ENCODE measurements at regions not wholly inside any gene's neighbourhood (a gene's known extent, or its start where the extent isn't known, plus 50 kb on each side); places are given as distances from the start of the nearest gene placed in this dataset.

DNA sequence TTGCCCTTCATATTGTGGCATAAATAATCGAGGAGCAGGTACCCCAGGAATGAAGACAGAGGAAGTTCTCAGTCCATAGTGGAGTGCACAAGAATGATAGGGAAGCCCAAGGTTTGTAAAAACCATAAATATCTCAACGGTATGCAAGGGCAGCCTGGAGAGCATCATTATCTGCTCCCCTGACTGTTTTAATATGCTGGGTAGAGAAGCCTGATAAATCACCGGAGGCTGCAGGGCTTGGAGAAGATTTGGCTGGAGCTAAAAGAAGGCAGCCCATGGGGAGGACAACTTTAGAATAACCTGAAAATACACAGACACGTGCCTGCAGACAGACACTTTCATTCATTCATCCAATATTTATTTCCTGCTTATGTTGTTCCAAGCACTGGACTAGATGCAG is 205.2 kb upstream of the RPL38 start:
- H3K9ac ChIP-seq (ENCODE audit: low read length in 5 of 5), result no peak overlapping the region
- H3K4me1 ChIP-seq (ENCODE audit: control insufficient read depth in 5 of 5, insufficient read depth in 5 of 5, low read length in 5 of 5), result peaks cover 0 to 5% (median 0%) of the 10 kb centered on the region in 5 donors
- H3K27me3 ChIP-seq (ENCODE audit: control insufficient read depth in 5 of 5, insufficient read depth in 4 of 5, low read length in 5 of 5), result peaks cover 5 to 35% (median 19%) of the 10 kb centered on the region in 5 donors
- H3K4me3 ChIP-seq (ENCODE audit: low read depth in 1 of 5, low read length in 5 of 5), result no peak overlapping the region
- H3K9me3 ChIP-seq (ENCODE audit: control insufficient read depth in 5 of 5, low read length in 5 of 5), result no peaks in the 10 kb centered on the region
- no peaks in the 10 kb centered on the region for H3K36me3 ChIP-seq (ENCODE audit: control insufficient read depth in 5 of 5, insufficient read depth in 5 of 5, low read length in 5 of 5)
- H3K27ac ChIP-seq (ENCODE audit: low read depth, low read length), result no peak overlapping the region

DNA sequence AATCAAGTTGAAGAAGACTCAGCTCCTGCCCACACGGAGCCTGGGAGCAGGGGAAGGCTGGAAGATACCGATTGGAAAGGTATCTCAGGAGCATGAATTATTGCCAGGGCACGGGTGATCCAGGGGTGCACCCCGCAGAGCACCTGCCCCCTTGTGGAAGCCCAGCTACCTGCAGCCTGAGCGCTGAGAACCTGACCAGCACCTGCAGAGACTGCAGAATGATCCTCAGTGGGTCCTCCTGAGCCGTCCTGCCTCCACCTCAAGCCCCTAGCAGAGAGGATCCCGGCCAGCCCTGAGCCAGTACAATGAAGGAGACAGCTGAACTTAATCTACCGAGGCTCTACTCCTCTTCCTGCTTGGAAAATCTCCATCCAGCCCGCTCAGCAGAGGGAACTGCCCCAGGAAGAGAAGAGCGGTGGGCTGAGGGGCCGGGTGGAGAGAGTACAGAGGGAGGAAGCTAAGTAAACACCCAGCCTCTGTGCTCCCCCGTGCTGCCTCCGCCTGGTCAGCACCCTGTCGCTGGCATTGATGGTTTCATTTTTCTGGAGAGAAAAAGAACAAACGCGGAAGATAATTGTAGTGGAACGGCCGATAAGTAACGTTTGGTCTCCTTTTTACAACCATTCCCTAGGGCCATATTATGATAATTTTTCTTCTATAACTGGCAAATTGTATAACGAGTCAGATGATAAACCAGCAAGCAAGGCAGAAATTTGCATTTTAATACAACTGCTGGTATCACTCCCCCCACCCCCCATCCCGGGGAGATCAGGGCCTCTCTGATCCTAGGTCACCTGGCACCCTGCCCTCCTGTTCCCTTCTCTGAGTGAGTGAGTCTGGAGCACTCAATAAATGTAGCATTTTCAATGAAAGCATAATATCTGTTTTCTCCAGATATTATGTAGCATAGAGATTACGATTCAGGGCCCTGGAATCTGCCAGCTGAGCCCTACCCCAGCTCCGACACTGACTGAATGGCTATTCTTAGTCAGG is 204.5 kb upstream of the RPL38 start:
- Histone ChIP-seq H3K9me3 (ENCODE audit: control insufficient read depth in 5 of 5, low read length in 5 of 5) (no peaks in the 10 kb centered on the region), H3K4me1 (ENCODE audit: control insufficient read depth in 5 of 5, insufficient read depth in 5 of 5, low read length in 5 of 5) (peaks cover 0 to 5% (median 0%) of the 10 kb centered on the region in 5 donors), H3K27me3 (ENCODE audit: control insufficient read depth in 5 of 5, insufficient read depth in 4 of 5, low read length in 5 of 5) (peaks cover 5 to 28% (median 14%) of the 10 kb centered on the region in 5 donors), H3K27ac (ENCODE audit: low read depth, low read length) (no peak overlapping the region), H3K36me3 (ENCODE audit: control insufficient read depth in 5 of 5, insufficient read depth in 5 of 5, low read length in 5 of 5) (no peaks in the 10 kb centered on the region), H3K4me3 (ENCODE audit: low read depth in 1 of 5, low read length in 5 of 5) (peak overlapping the region in 1 of 5 donors; percentile 11), H3K9ac (ENCODE audit: low read length in 5 of 5) (no peak overlapping the region)

GRCh38 chr17:74001145-74001544 is 202.3 kb upstream of the RPL38 start:
- Histone ChIP-seq H3K27me3 (ENCODE audit: control insufficient read depth in 5 of 5, insufficient read depth in 4 of 5, low read length in 5 of 5) (peaks cover 18 to 32% (median 23%) of the 10 kb centered on the region in 5 donors), H3K27ac (ENCODE audit: low read depth, low read length) (no peak overlapping the region), H3K4me3 (ENCODE audit: low read depth in 1 of 5, low read length in 5 of 5) (no peak overlapping the region), H3K4me1 (ENCODE audit: control insufficient read depth in 5 of 5, insufficient read depth in 5 of 5, low read length in 5 of 5) (peaks cover 0 to 5% (median 0%) of the 10 kb centered on the region in 5 donors), H3K9ac (ENCODE audit: low read length in 5 of 5) (no peak overlapping the region), H3K36me3 (ENCODE audit: control insufficient read depth in 5 of 5, insufficient read depth in 5 of 5, low read length in 5 of 5) (no peaks in the 10 kb centered on the region), H3K9me3 (ENCODE audit: control insufficient read depth in 5 of 5, low read length in 5 of 5) (no peaks in the 10 kb centered on the region)

- peaks cover 18 to 33% (median 29%) of the 10 kb centered on the region in 5 donors for H3K27me3 ChIP-seq (ENCODE audit: control insufficient read depth in 5 of 5, insufficient read depth in 4 of 5, low read length in 5 of 5)
- no peaks in the 10 kb centered on the region for H3K9me3 ChIP-seq (ENCODE audit: control insufficient read depth in 5 of 5, low read length in 5 of 5)
- H3K9ac ChIP-seq (ENCODE audit: low read length in 5 of 5), result no peak overlapping the region
- H3K36me3 ChIP-seq (ENCODE audit: control insufficient read depth in 5 of 5, insufficient read depth in 5 of 5, low read length in 5 of 5), result no peaks in the 10 kb centered on the region
- H3K4me1 ChIP-seq (ENCODE audit: control insufficient read depth in 5 of 5, insufficient read depth in 5 of 5, low read length in 5 of 5), result peaks cover 0 to 5% (median 0%) of the 10 kb centered on the region in 5 donors
- no peak overlapping the region for H3K4me3 ChIP-seq (ENCODE audit: low read depth in 1 of 5, low read length in 5 of 5)
- no peak overlapping the region for H3K27ac ChIP-seq (ENCODE audit: low read depth, low read length)
These were observed 201.2 kb upstream of the RPL38 start for GRCh38 chr17:74002241-74002640.

DNA sequence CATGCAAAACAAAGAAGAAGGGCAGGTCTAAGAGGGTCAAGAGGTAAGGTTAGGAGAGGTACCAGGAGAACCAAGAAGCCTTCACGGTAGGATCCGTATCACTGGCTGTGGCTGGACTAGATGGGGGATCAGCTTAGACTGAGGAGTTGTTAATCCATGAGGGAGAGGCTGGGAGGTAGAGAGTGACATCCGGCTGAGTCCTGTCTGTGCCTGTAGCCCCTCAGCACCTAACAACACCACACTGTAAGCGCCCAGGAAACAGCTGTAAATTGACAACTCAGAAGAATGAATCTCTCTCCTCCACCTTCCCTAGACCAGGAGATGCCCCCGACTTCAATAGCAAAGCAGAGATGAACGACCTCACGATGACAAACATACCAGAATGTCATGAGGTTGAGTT is 199.4 kb upstream of the RPL38 start:
- Histone ChIP-seq H3K4me1 (ENCODE audit: control insufficient read depth in 5 of 5, insufficient read depth in 5 of 5, low read length in 5 of 5) (no peaks in the 10 kb centered on the region), H3K36me3 (ENCODE audit: control insufficient read depth in 5 of 5, insufficient read depth in 5 of 5, low read length in 5 of 5) (no peaks in the 10 kb centered on the region), H3K27ac (ENCODE audit: low read depth, low read length) (no peak overlapping the region), H3K27me3 (ENCODE audit: control insufficient read depth in 5 of 5, insufficient read depth in 4 of 5, low read length in 5 of 5) (peaks cover 18 to 36% (median 28%) of the 10 kb centered on the region in 5 donors), H3K9ac (ENCODE audit: low read length in 5 of 5) (no peak overlapping the region), H3K9me3 (ENCODE audit: control insufficient read depth in 5 of 5, low read length in 5 of 5) (no peaks in the 10 kb centered on the region), H3K4me3 (ENCODE audit: low read depth in 1 of 5, low read length in 5 of 5) (no peak overlapping the region)

- Histone ChIP-seq H3K36me3 (ENCODE audit: control insufficient read depth in 5 of 5, insufficient read depth in 5 of 5, low read length in 5 of 5) (no peaks in the 10 kb centered on the region), H3K4me1 (ENCODE audit: control insufficient read depth in 5 of 5, insufficient read depth in 5 of 5, low read length in 5 of 5) (no peaks in the 10 kb centered on the region), H3K4me3 (ENCODE audit: low read depth in 1 of 5, low read length in 5 of 5) (no peak overlapping the region), H3K9me3 (ENCODE audit: control insufficient read depth in 5 of 5, low read length in 5 of 5) (no peaks in the 10 kb centered on the region), H3K27ac (ENCODE audit: low read depth, low read length) (no peak overlapping the region), H3K27me3 (ENCODE audit: control insufficient read depth in 5 of 5, insufficient read depth in 4 of 5, low read length in 5 of 5) (peaks cover 22 to 38% (median 28%) of the 10 kb centered on the region in 5 donors), H3K9ac (ENCODE audit: low read length in 5 of 5) (no peak overlapping the region)
These were observed 197.7 kb upstream of the RPL38 start for GRCh38 chr17:74005790-74006189.

GRCh38 chr17:74006371-74006770 is 197.1 kb upstream of the RPL38 start:
- Histone ChIP-seq H3K4me1 (ENCODE audit: control insufficient read depth in 5 of 5, insufficient read depth in 5 of 5, low read length in 5 of 5) (no peaks in the 10 kb centered on the region), H3K36me3 (ENCODE audit: control insufficient read depth in 5 of 5, insufficient read depth in 5 of 5, low read length in 5 of 5) (no peaks in the 10 kb centered on the region), H3K9me3 (ENCODE audit: control insufficient read depth in 5 of 5, low read length in 5 of 5) (no peaks in the 10 kb centered on the region), H3K4me3 (ENCODE audit: low read depth in 1 of 5, low read length in 5 of 5) (no peak overlapping the region), H3K9ac (ENCODE audit: low read length in 5 of 5) (no peak overlapping the region), H3K27ac (ENCODE audit: low read depth, low read length) (no peak overlapping the region), H3K27me3 (ENCODE audit: control insufficient read depth in 5 of 5, insufficient read depth in 4 of 5, low read length in 5 of 5) (peaks cover 22 to 40% (median 34%) of the 10 kb centered on the region in 5 donors)

DNA sequence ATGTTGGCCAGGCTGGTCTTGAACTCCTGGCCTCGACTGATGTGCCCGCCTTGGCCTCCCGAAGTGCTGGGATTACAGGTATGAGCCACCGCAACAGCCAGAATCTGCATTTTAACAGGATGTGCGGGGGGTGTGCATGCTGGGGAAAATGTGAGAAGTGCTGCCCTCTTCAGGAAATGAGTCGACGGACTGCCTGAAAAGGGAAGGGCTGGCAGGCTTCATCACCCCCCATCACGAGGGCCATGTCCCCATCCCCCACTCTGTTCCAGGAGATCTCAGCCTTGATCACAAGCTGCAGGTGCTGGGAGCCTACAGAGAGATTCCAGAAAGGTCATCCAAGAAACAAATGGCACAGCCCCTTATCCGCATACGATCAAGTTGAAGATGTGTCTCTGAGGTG is 195.3 kb upstream of the RPL38 start:
- Histone ChIP-seq H3K9ac (ENCODE audit: low read length in 5 of 5) (no peak overlapping the region), H3K9me3 (ENCODE audit: control insufficient read depth in 5 of 5, low read length in 5 of 5) (no peaks in the 10 kb centered on the region), H3K27me3 (ENCODE audit: control insufficient read depth in 5 of 5, insufficient read depth in 4 of 5, low read length in 5 of 5) (peaks cover 19 to 40% (median 34%) of the 10 kb centered on the region in 5 donors), H3K4me3 (ENCODE audit: low read depth in 1 of 5, low read length in 5 of 5) (no peak overlapping the region), H3K36me3 (ENCODE audit: control insufficient read depth in 5 of 5, insufficient read depth in 5 of 5, low read length in 5 of 5) (no peaks in the 10 kb centered on the region), H3K27ac (ENCODE audit: low read depth, low read length) (no peak overlapping the region), H3K4me1 (ENCODE audit: control insufficient read depth in 5 of 5, insufficient read depth in 5 of 5, low read length in 5 of 5) (no peaks in the 10 kb centered on the region)

- Histone ChIP-seq H3K9me3 (ENCODE audit: control insufficient read depth in 5 of 5, low read length in 5 of 5) (no peaks in the 10 kb centered on the region), H3K27ac (ENCODE audit: low read depth, low read length) (no peak overlapping the region), H3K36me3 (ENCODE audit: control insufficient read depth in 5 of 5, insufficient read depth in 5 of 5, low read length in 5 of 5) (no peaks in the 10 kb centered on the region), H3K27me3 (ENCODE audit: control insufficient read depth in 5 of 5, insufficient read depth in 4 of 5, low read length in 5 of 5) (peaks cover 21 to 41% (median 34%) of the 10 kb centered on the region in 5 donors), H3K4me1 (ENCODE audit: control insufficient read depth in 5 of 5, insufficient read depth in 5 of 5, low read length in 5 of 5) (no peaks in the 10 kb centered on the region), H3K9ac (ENCODE audit: low read length in 5 of 5) (no peak overlapping the region), H3K4me3 (ENCODE audit: low read depth in 1 of 5, low read length in 5 of 5) (no peak overlapping the region)
These were observed 194.3 kb upstream of the RPL38 start for GRCh38 chr17:74009056-74009625.

DNA sequence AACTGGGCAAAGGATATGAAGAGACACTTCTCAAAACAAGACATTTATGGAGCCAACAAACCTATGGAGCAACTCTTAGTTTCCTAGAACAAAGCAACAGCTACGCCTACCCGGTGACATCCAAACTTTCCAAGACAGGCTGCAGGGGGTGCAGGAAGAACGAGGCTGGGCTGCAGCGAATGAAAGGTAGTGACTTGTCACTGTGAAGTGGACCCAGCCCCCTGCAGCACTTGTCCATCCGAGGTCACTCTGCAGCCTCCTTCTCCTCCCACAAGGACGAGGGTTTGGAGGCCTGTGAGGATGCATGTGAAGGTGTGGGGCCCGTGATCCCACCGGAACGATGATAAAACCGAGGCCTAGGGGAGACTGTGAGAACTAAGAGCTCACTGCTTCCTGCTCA is 192.6 kb upstream of the RPL38 start:
- Histone ChIP-seq H3K27me3 (ENCODE audit: control insufficient read depth in 5 of 5, insufficient read depth in 4 of 5, low read length in 5 of 5) (peaks cover 15 to 42% (median 36%) of the 10 kb centered on the region in 5 donors), H3K36me3 (ENCODE audit: control insufficient read depth in 5 of 5, insufficient read depth in 5 of 5, low read length in 5 of 5) (no peaks in the 10 kb centered on the region), H3K9me3 (ENCODE audit: control insufficient read depth in 5 of 5, low read length in 5 of 5) (peaks cover 0 to 9% (median 7%) of the 10 kb centered on the region in 5 donors), H3K4me3 (ENCODE audit: low read depth in 1 of 5, low read length in 5 of 5) (no peak overlapping the region), H3K9ac (ENCODE audit: low read length in 5 of 5) (no peak overlapping the region), H3K27ac (ENCODE audit: low read depth, low read length) (no peak overlapping the region), H3K4me1 (ENCODE audit: control insufficient read depth in 5 of 5, insufficient read depth in 5 of 5, low read length in 5 of 5) (no peaks in the 10 kb centered on the region)

All from subcutaneous abdominal adipose tissue (tissue), 5 donors.